T-helper 9 cell (primary cell): ENCODE measurements at regions not wholly inside any gene's neighbourhood (a gene's known extent, or its start where the extent isn't known, plus 50 kb on each side); places are given as distances from the start of the nearest gene placed in this dataset.
"Not testable (repeated sequence)": the region's sequence is repeated elsewhere in the genome, so short reads cannot be mapped to it uniquely, and the experiment has no call there.

ENCODE experiments used
- DNase-seq: peaks from one replicate; pipeline ENCODE4 v3.0.0-alpha.2; 2020

DNA sequence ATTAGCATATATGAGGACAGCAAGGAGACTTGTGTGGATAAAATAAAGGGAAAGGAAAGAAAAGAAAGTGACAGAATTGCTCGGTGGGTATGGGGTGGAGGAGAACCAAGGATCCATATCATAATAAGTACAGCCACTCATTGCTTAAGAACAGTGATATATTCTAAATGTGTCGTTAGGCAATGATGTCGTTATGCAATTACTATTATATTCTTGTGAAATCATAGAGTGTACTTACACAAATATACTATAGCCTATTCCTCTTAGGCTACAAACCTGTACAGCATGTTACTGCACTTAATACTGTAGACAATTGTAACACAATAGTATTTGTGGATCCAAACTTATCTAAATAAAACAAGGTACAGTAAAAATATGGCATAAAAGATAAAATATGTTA, 271.1 kb downstream of the CCER1 start:
- DNase-seq = no peak

DNA sequence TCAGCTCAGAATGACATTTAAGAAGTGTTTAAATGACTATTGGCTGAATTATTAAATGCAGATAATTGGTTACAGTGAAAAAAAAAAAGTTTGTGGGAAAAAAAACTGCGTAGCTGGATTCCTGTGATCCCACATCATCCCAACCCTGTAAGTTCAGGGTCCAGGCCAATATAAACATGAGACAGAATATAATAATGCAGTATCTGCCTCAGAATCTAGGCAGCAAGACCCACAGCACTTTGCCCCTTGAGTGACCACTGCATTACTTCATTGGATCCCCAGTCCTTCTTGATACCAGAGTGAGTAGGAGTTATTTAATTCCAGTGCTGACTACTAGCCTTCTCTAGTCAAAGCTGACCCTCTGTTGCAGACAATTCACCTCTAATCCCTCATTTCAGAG, 272.6 kb downstream of the CCER1 start:
- no peak for DNase-seq

DNA sequence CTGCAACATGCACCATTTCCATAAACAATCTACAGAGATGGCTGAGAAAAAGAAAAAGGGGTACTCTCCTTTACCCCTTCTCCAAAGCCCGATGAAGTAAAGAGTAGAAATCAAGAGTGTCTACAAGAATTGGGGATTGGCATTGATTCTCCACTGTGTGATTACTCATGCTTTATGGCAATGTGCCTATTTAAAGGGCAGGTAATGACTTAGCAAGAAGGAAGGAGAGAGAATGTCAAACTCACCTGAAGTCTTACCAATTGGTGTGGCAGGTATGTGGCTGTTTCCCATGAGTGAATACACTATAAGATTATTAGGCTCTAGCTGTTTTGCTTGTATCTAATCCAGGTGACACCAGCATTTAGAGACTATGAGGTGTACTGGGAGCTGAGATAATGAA, 275.3 kb downstream of the CCER1 start:
- DNase-seq = no peak

DNA sequence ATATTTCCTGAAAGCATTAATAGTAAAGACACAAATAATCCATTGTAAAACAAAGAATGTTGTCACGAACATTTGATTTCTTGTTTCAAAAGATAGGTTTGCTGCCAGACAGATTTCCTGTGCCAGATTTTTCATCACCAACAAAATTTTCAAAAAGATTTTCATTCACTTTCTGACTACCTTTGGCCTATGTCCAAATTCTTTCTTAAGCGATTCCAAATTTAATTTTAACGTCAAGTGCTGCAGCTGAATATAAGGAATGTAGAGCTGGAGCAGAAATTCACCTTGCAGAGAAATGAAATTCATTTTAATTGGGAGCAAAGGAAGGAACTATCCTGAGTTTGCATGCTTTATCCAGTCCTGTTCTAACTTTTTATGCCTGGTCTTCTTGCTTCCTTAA, 277.4 kb downstream of the CCER1 start:
- DNase-seq = no peak

DNA sequence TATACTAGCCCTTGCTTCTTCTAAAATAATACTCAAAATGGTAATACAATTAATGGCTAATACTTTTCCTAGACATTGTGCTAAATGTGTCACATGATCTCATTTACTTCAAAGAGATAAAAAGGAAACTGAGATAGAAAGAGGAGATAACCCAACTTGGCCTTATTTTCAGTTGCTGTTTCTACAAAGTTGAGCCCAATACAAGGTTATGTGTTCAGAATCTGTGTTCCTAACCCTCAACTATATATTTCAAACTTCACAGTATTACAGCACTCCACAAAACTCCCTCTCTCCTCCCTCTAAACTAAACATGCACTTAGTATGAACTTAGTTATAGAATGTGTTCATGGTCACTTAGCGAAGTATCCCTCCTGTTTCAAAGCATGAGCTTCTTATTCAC, 277.9 kb downstream of the CCER1 start:
- DNase-seq = no peak

DNA sequence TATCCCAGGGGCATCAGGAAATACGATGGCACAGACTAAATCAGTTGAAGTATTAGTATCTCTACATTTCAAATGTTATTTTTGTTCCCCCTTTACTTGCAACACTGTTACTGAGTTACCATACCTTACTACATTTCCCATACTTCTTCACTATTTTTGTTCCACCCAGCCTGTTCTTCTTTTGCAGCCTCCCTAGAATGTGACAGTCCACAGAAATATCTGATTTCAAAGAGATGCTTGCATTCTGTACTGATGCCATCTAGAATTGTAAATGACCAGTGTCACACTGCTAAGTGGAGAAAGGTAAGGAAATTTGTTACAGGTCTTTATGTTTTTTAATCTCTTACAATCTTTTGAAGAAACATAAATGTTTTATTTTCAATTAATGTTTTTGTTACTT, 279.9 kb downstream of the CCER1 start:
- no peak for DNase-seq

DNA sequence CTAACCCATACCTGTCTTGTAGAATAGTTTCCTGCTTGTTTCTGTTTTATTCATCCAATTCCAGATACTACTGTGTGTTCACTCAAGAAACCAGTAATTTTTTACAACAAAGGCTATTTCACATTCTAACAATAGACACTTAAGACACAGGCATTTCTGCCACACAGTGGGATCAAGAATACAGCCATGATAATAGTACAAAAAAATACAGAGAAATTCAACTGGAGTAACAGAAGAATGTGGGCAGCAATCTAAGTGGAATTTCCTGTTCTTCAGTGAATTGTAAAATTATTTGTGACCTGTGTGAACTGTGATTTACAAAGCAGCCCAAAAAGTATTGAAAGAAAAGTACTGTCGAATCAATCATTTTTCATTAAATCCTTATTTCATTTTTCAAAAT, 282.9 kb downstream of the CCER1 start:
- no peak for DNase-seq

DNA sequence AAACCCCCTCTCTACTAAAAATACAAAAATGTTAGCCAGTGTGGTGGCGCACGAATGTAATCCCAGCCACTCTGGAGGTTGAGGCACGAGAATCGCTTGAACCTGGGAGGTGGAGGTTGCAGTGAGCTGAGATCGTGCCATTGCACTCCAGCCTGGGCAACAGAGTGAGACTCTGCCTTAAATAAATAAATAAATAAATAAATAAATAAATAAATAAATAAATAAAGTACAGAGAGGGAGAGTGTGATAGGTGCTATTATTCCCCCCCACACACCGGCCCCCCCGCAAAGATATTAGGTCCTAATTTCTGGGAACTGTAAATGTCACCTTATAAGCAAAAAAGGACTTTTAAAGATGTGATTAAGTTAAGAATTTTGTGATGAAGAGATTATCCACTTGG, 291.0 kb downstream of the CCER1 start:
- not testable (repeated sequence) for DNase-seq

DNA sequence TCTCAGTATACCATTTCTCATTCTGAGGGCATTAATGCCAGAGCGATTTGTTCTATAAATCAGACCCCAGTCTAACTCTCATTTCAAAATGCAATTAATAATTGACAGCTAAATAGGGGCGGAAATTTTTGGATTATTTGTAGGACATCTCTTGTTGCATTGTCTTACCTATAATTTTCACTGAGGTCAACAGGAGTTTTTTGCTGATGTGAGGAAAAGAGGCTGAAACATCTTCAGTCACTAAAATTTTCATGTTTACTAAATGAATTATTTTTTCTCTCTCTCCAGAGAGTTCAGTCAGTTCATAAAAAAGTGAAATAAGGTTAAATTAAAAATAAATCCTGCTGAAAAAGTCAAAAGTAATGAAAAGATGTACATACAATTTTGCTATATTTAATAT, 295.9 kb downstream of the CCER1 start:
- DNase-seq = no peak

DNA sequence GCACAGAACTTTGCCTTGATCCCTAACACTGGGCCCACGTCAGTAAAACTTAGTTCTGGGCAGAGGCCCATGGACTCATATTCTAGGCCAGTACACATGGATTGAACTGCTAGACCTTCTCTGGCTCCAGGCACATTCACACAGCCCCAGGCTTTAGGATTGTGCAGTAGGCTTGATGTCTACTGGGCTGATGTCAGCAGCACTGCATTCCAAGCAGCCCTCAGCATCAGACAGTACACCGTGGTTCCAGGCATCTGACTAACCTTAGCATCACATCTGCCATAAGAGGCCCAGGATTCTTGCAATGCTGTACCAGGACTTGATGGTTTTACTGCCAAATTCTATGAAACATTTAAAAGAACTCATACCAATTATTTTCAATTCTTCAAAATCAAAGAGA, 301.9 kb downstream of the CCER1 start:
- DNase-seq = no peak

DNA sequence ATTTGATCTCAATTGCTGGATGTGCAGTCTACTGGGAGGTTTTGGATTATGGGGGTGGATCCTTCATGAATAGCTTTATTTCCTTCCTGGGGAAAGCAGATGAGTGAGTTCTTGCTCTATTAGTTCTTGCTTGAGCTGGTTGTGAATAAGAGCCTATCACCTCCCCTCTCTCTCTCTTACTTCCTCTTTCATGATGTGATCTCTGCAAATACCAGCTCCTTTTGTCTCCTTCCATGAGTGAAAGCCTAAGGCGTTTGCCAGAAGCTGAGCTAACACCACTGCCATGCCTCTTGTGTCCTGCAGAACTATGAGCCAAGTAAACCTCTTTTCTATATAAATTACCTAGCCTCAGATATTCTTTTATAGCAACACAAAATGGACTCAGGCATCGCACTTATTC, 302.7 kb downstream of the CCER1 start:
- DNase-seq = no peak

DNA sequence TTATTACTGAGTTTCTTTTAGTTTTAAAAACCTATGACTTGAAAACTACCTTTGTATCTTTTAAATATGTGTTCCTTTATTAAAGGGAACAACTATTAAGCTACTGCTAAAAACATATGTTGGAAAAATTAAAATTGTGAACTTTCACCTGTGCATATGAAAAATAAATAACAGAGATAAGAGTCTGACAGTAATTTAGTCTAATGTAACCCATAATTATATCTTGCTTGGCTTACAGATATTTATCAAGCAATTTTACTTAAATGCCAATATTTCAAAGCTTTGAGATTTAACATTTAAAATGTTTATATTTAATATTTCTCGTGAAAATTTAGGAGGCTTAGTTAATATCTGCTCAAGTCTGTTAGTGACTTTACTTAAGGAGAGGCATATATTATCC, 309.8 kb downstream of the CCER1 start:
- DNase-seq = no peak

DNA sequence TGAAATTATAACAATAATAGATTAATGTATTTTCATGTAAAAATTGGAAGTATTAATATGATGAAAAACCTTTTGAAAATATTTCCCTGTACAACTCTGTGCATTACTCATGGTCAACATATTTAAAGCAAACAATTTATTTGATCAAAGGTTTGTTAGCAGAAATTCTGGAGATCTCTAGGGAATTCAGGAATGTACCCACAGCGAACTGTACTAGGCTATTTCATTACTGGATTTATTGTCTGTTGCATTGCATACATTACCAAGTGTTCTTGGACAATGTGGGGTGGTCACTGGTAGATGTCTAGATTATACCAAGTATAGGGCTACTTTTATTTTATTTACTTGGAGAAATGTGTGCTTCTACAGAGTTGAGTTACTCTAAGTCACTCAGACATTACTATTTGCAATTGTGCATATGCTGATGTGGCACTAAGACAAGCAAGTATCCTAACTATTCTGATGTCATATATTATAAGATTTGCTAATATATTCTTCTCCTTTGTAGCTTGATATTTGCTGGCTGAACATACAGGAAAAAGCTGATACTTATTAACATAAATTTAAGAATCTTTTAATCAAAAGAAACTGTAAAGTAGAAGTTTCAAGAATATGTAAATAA, 323.3 kb downstream of the CCER1 start:
- no peak for DNase-seq

DNA sequence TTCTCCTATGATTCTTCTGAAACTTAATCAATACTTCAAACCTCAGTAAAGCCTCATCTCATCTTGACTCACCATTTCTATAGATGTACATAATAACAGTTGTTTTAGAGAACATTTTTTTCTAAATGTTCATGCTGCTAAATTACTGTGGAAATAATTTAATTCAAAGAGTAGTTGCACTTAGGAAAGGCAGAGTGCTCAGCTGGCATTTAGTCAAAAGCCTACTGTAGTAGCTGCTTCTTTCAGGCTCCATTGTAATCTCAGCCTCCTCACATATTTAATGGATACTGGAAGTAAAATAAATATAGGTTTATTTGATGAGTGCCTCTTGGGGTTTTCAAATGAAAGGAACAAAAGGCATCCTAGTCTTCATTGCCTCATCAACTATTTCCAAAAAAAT, 325.0 kb downstream of the CCER1 start:
- DNase-seq = no peak

DNA sequence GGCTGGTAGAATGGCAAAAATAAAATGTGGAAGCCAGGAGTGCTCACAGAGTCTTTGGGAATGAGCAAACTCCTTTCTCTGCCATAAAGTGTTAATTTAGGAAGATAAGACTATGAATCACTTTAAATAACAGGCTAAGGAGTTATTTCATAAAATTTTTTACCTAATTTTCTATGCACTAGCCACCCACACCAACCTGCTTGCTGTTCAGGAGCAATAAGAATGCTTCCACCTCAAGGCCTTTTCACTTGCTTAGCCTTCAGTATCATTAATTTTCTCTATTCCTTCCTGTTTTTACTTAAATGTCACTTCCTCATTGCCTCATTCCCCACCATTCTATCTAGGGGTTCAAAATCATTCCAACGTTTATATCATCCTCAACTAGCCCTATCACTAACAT, 326.8 kb downstream of the CCER1 start:
- DNase-seq = no peak

DNA sequence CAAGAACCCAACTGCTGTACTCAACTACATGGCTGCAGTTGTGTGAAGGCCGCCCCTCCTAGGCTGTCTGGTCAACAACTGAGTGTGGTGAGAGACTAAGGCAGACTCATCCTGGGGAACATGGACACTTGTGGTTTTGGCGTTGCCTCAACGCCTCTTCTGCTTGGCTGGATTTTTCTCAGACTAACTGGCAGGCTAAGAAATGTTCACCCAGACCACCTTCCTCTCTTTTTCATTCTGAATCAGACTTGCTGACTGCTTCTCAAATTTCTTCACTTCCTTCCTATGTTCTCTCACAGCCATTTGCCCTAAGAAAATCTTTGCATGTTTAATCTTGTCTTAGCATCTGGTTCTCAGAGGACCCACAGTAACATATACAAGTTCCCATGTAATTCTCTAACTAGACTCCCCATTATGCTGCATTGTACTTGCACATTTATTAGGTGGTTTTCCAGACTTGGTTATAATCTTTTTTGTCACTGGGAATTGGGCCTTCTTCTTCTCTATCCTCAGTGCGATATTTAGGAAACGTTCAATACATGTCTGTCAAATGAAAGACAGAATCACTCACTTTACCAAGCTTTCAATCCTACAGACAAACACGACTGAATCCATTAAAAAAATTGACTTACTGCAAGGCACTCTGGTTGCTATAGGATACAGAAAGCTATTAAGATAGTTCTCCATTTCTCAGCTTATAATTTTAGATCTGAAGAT, 327.6 kb downstream of the CCER1 start:
- DNase-seq = no peak

DNA sequence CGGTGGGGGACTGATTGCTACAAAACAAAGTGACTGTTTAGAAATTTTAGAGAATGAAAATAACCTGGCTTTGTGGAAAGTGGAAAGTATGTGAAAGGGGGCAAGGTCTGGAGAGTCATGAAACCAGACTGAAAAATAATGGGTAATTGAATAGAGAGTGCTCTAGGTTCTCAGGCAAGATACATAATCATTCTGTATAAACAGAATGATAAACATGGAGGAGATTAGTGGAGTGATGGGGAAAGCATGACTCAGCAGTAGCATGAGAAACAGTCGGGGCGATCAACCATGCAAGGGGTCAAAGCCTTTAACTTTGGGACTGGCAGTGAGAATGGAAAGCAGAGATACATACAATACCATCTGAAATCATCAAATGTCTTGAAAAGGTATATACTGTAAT, 332.5 kb downstream of the CCER1 start:
- no peak for DNase-seq

DNA sequence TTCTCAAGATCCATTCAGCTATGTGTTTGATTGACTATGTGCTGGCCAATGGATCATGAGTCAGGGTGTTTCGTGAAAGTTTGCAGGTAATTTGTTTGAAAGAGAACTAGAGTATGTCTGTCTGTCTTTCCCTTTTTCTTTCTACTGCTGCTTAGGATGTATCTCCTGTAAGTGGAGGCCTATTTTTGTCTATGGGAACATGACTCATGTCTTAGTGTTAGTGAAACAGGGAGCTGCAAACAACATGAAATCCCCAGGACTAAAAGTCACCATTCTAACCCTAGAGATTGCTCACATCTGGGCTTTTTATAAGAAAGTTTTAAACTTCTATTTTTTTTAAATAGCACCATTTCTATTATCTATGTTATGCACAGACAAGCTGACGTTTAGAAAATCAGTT, 333.0 kb downstream of the CCER1 start:
- no peak for DNase-seq

DNA sequence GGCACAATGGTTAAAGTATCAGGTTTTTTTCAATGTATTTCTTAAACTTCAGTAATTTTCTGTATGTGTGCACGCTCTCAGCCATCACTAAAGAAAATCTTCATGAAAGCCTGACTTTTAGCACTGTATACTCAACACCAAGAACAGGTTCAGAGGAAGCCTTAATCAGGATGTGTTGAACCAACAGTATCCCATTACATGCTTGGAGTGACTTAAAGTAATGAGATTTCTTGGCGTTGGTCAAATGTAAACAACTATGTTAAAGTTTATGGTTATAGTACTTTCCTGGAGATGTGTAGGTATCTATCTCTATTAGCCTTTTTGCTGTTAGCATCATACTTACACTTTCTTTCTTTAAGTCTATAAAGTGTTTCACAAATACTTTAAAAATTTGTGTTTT, 335.0 kb downstream of the CCER1 start:
- DNase-seq = no peak

DNA sequence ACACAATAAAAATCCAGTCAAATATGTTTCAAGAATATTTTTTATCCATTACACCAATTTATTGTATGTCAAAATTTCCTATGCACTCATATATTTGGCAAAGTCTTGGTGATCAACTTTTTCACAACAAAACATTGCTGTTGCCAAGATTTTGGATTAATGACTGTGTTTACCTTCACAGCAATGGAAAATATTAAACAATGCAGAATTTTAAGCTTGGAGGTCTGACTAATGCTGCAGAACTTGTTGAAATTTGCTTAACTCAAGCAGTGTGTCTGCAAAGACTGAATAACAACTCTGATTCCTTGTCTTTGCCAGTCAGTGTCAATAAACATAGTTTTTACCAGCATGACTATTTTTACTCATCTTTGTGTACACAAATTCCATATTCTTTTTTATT, 336.4 kb downstream of the CCER1 start:
- no peak for DNase-seq

DNA sequence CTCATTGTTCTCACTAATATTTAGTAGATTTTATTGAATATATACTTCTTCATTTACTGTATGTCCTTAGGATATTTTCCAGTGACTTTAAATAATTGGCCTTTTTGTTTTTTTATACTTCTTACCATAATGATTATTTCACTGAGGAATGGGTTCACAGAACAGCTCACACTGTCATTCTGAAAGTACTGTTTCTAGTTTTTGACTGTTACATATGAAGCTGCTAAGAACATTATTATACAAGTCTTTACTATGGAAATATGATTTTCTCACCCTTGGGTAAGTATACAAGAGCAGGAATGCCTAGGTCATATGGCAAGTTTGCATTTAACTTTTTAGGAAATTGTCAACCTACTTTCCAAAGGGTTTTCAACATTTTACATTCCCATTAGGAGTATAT, 343.1 kb downstream of the CCER1 start:
- DNase-seq = no peak

DNA sequence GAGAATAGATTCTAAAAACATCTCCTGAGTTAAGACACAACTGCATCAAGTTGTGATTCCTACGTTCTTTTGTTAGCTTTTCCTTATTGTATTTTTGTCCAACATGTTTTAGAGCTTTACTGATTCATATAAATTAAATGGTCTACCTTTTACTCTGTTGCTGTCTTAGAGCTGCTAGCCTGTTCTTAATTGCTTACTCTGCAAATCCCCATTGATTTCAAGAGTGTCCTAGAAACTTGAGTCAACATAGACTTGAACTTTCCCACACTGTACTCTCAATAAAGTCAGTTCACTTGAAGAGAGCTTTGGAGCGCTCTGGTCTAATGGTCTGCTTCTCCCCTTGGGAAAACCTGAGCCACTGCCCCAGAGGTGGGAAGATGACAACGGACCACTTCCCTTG, 343.9 kb downstream of the CCER1 start:
- no peak for DNase-seq

DNA sequence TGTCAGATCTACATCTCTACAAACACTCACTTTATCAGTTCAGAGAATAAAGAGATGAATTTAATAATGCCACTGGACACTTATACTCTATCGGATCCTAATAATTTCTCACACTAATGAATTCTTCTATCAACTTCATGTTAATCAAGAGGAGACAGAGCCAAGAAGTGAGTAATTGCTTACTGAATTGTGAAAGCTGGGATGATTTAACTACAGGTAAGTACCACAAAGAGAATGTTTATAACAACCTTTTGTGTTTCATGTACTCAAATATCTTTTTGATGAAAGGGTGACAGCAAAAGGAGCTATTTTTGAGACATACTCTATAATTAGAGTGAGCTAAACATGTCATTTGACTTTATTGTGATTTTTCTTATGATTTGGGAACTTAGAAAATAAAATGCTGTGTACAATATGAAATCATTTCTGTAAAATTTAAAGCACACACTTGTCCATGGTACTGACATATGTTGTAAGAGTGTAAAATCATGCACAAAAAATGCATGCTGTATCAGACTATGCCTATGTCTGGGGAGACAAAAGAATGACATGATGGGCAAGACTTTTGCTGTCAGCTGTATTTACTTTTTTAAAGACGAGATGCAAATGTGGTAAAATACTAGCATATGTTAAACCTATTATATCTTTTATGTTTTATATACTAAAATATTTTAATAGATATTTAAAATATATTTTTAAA, 361.2 kb downstream of the CCER1 start:
- no peak for DNase-seq

DNA sequence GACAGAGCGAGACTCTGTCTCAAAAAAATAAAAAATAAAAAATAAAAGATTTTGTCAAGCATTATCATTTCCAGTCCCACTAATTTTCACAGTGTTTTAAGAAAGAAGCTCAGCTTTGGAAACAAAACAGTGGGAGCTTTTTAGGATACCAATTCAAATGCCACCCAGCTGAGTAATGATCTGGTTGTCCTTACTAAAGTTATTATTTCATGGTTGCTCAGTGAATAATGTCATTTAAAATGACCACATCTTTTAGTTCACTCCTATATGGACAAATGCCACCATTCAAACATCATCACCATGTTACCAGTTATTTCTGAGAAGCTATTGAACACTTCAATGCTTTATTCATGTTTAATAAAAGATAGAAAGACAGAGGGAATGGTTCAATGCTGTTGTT, 365.0 kb downstream of the CCER1 start:
- DNase-seq = no peak
